ENCODE measurements at regions not wholly inside any gene's neighbourhood (a gene's known extent, or its start where the extent isn't known, plus 50 kb on each side); places are given as distances from the start of the nearest gene placed in this dataset.

- TF ChIP-seq EZH2 (IDR thresholded peaks at IDR 0.05; ENCODE audit: insufficient read depth, low read length) (no peak), CTCF (IDR thresholded peaks at IDR 0.05; ENCODE audit: insufficient read depth, low read depth, low read length) (no peak)
Observed at GRCh38 chr7:46542076-46542475, 621.0 kb upstream of the IGFBP3 start.
